GM04503 (cell line): ENCODE measurements at regions not wholly inside any gene's neighbourhood (a gene's known extent, or its start where the extent isn't known, plus 50 kb on each side); places are given as distances from the start of the nearest gene placed in this dataset.

Experiments used
- DNase-seq: peaks from one replicate; pipeline ENCODE4 v3.0.0-alpha.2; 2012; ENCODE audit warnings: low read depth

DNA sequence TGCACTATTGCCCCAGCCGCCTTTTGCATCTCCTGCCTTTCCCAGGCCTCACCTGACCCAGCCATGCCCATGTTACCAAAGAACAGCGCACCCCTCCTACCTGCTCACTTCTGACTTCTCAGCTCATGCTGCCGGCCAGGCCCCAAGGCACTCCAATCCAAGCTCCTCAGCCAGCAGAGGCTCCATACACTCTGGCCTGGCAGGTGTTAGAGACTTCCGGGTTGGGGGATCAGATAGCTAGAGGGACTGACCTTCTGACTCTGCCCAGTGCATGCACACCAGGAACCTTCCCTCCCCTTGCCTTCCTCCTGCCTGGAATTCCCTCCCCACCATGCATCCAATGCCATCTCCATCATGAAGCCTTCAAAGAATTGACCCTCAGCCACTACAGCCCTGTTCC lies 56.2 kb upstream of the ZMIZ1 start:
- no peak for DNase-seq

- DNase-seq, result no peak
These were observed 55.3 kb upstream of the ZMIZ1 start for GRCh38 chr10:79013406-79013987.

GRCh38 chr10:79014796-79015195 lies 54.0 kb upstream of the ZMIZ1 start:
- DNase-seq, result no peak

GRCh38 chr10:79017882-79018520 lies 50.8 kb upstream of the ZMIZ1 start:
- no peak for DNase-seq

GRCh38 chr10:79018521-79019011 lies 50.2 kb upstream of the ZMIZ1 start:
- DNase-seq, result peak; percentile 30
